Fibroblast of lung (primary cell): ENCODE measurements at regions not wholly inside any gene's neighbourhood (a gene's known extent, or its start where the extent isn't known, plus 50 kb on each side); places are given as distances from the start of the nearest gene placed in this dataset.

Experiments
- EZH2 ChIP-seq: IDR thresholded peaks from 2 replicates; pipeline ENCODE4 v1.5.1; 2012; ENCODE audit warnings: low read length, control low read depth, mild to moderate bottlenecking; ENCODE audit errors: missing control alignments
- TF ChIP-seq, protein P1 (sequence below), 2 donors: IDR thresholded peaks in 1 of 2; conservative IDR thresholded peaks in 1 of 2; 1 replicate in 1 of 2; 2 replicates in 1 of 2; pipeline ENCODE4 v1.5.1; 2011 to 2012; ENCODE audit warnings: low read length in 2 of 2, control low read depth in 1 of 2, inconsistent platforms in 1 of 2, low read depth in 1 of 2, mild to moderate bottlenecking in 1 of 2

DNA sequence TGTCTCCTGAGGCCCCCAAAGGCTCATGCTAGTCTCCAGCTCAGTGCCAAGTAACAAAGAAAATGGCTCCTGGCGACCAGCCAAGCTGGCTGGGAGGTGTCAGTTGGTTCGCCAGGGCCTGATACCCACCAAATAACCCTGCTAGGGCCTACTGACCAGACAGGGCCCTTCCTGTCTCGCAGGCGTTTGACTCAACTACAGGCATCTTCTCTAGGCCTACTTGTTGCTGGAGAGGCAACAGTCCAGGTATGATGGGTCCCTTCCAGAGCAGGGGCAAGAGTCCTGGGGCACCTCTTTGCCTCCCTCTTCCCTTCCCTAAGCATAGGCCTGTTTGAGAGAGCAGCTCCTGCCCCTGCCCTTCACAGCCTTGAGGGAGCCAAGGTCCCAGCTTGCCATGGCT, 147.9 kb upstream of the VANGL1 start:
- TF ChIP-seq, protein P1, sequence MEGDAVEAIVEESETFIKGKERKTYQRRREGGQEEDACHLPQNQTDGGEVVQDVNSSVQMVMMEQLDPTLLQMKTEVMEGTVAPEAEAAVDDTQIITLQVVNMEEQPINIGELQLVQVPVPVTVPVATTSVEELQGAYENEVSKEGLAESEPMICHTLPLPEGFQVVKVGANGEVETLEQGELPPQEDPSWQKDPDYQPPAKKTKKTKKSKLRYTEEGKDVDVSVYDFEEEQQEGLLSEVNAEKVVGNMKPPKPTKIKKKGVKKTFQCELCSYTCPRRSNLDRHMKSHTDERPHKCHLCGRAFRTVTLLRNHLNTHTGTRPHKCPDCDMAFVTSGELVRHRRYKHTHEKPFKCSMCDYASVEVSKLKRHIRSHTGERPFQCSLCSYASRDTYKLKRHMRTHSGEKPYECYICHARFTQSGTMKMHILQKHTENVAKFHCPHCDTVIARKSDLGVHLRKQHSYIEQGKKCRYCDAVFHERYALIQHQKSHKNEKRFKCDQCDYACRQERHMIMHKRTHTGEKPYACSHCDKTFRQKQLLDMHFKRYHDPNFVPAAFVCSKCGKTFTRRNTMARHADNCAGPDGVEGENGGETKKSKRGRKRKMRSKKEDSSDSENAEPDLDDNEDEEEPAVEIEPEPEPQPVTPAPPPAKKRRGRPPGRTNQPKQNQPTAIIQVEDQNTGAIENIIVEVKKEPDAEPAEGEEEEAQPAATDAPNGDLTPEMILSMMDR (conservative IDR thresholded peaks at IDR 0.05 in 1 of 2, IDR thresholded peaks at IDR 0.05 in 1 of 2; ENCODE audit: low read depth in 1 of 2, low read length in 2 of 2) = no peak
- no peak for TF ChIP-seq EZH2
